HG03135 (cell line): ENCODE measurements at regions not wholly inside any gene's neighbourhood (a gene's known extent, or its start where the extent isn't known, plus 50 kb on each side); places are given as distances from the start of the nearest gene placed in this dataset.
A peak's percentile ranks its signal among the peaks of the same experiment; 100 is the strongest.
"Not testable (repeated sequence)": the region's sequence is repeated elsewhere in the genome, so short reads cannot be mapped to it uniquely, and the experiment has no call there.

Experiments
- ATAC-seq: cut with Tn5 transposase; IDR thresholded peaks from one replicate; pipeline ENCODE4 v1.9.1; 2021; ENCODE audit warnings: mild to moderate bottlenecking, moderate library complexity; ENCODE audit not compliant: unreplicated experiment

DNA sequence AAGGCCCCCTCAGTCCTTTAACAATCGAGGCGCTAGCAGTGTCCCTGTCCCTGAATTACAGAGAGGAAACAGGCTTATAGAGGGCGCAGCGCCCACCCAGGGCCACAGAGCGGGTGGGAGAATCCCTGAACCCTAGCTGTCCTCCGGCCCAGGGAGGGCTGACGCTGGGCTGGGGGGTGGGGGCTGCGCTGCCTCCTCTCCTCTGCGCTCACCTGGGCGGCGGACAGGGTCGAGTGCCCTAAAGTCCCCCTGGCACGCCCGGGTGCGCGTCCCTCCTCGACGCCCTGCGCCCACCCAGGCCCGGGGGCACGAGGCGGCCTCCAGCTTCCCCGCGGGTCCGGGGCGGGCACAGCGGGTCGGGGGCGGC, 200.4 kb upstream of the N4BP1 start:
- ATAC-seq, result no peak

DNA sequence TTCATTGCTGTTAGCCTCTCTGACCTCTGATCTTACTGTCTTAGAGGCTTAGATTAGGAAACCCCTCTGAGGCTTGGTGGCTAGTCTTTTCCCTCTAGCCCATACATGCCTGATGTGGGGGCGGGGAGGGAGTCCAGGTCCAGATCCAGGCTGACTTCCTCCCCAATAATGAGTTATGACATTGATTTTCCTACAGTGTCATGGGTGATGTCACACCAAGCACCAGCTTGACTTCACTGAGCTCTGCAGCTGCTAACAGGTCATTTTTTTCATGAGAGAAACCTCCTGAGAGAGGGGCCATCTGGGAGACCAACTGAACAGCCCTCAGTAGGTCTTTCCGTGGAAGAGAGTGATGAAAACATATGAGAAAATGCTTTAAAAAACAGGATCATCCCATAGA, 180.2 kb upstream of the N4BP1 start:
- ATAC-seq, result no peak

DNA sequence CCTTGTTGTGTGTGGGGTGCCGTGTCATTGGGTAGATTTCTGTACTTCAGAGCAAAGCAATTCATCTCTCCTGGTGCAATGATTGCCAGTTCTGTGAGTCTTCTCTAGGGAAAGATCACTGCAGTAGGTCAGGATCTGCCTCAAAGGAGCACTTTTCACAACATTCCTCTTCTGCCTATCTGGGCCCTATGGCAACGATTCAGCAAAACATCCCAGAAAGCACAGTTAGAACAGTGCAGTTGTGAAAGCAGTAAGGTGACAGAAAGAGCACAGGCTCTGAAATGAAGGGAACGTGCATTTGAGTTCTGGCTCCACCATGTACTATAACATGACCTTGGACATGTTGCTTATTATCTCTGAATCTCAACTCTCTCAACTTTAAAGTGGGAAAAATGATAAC, 178.5 kb upstream of the N4BP1 start:
- no peak for ATAC-seq

DNA sequence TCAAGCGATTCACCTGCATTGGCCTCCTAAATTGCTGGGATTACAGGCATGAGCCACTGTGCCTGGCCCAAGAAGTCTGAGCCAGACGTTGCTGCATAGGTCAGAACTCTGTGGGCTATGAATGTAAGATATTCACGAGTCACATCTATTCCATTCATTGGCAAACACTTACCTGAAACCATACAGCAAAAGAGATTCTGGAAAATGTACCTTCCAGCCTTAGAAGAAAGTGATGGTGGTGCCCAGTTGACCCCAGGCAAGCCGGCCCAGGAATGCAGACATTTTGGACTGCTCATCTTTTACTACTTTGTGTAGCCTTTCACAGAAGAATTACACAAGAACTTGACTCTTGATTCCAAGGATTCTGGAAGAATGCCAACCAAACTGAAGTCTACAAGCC, 135.6 kb upstream of the N4BP1 start:
- ATAC-seq, result no peak

DNA sequence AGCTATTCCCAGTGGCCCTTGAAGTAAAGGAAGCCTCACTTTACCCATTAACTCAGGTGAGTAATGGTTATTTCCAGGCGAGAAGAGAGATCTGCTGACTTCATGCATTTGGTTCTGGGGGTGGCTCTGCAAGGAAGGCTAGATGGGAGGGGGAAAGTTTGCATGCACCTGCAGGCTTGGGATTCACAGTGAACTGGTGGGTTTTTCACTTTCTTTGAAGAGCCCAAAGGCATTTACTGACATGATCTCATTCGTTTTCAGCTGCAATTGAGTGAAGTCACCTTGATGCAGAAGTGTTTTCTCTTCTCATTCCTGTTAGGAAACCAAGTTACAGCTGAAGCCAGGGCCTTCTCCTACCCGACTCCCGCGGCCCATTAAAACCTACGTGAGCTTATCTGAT, 131.0 kb upstream of the N4BP1 start:
- ATAC-seq, result no peak

DNA sequence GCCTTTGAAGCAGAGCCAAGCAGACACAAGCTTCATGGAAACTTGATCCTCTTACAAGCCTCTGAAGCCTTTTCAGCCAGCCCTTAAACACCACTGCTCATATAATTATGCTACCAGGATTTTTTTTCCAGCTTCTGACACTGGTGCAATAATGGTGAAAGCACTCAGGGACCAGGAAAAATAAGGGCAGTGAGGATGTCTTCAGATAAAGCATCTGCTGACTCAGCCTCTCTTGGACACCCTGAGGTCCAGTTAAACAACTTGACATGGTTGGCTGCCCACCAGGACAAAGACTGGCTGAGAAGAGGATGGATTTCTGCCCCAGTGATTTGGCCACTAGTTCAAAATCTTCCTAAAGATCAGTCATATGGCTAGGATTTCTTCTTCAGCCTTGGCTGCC, 124.2 kb upstream of the N4BP1 start:
- ATAC-seq, result no peak

DNA sequence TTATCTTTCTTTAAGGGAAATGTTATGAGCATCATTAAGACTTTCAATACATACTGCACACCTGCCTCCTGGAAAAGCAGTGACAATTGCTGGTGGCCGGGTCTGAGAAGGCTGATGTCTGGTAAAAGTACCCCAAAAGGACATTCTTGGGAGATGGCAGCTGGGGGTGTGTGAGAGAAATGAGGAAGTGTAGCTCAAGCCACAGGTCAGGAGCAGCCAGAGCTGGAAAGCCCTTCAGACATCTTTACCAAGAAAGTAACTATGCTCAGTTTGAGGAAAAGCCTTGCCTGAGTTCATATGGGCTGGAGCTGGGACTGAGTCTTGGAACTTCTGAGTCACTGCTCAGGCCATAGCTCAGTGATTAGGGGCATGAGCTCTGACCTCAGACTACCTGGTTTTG, 94.7 kb upstream of the N4BP1 start:
- no peak for ATAC-seq

DNA sequence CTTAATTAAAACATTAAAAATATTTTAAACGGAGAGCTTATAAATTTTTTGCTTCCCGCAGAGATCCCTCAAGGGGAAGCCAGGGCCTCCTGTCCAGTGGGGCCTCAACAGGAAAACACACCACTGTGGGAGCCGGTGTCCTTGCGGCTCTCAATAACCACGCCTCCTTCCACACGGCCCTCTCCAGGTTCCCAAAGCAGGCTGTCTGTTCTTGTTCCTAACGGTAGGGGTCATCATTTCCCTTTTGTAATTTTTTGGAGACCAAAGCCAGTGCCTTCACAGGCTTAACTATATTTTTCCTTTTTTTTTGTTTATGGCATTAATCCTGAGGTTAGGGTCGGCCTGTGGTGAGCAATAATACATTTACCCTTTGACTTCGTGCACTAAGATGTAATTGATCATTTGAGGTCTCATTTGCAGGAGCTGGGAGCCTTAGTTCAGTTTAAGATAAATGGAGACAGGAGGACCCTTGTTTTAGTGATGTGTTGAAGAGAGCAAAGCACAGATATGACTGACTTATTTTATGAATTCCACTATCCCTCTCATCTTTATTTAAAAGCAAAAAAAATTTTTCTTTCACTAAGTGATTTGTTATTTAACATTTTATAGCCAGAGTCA, 77.5 kb upstream of the N4BP1 start:
- peak; percentile 77 for ATAC-seq

DNA sequence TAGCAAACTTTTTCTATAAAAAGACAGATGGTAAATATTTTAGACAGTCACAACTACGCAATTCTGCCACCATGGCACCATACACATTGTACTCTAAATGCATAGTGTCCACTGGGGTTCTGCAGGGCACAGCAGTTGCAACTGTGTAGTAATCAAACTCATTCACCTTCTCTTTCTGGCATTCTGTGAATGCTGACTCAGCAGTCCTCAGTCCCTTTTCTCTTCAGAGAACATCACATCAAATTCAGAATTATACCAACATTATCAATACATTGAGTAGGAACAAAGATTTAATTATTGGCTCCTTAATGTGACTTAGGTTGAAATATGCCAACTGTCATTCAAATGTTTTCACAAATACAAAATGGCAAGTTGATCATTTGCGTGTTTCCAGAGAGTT, 74.2 kb upstream of the N4BP1 start:
- ATAC-seq, result no peak

DNA sequence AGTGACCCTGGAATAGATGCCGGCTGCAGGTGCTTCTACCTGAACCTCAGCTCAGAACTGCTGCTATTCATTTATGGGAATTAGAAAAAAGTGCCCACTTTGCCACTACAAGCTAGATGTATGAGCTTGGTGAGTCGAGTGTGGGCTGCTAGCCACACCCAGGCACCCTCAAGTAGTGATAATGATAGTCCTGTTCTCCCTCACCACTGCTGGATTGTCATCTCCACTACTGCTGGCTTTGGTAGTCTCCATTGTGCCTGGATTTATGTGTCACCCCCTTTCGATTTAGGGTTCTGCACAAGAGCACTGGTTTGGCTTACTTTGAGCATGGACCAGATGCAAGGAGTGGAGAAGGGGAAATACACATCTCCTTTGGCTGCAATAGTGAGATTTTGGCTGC, 73.0 kb upstream of the N4BP1 start:
- ATAC-seq, result no peak

DNA sequence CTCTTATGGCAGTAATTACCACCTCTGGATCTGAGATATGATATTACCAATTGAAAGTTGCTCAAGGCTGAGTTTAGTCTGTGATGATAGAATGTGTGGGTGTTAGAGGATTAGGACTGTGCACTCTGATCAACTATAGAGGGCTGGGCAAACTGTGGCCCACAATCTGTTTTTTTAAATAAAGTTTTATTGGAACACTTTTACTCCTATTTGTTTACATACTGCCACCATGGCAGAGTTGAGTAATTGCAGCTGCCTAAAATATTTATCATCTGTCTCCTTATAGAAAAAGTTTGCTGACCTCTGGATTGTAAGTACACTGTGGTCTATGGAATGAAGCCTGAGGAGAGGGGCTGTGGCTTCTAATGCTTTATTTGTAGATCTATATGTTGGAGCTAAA, 71.5 kb upstream of the N4BP1 start:
- ATAC-seq, result no peak

DNA sequence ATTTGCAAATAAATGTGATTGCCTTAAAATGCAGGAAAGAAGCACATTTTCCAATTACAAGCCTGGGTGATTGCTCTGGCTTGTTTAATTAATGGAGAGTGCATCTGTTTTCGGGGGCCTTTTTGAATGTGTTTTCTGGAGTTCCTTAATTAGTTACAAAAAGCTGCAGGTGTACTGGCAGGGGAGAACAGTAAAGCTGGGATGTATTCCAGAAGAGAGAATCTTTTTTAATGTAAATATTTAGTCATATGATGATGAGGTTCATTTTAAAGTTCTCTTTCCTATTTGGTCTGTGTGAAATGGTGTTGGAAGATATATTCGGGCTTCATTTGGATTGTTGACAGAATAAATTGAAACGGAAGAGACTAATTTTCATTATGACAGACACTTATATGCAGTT, 70.9 kb upstream of the N4BP1 start:
- ATAC-seq, result no peak

DNA sequence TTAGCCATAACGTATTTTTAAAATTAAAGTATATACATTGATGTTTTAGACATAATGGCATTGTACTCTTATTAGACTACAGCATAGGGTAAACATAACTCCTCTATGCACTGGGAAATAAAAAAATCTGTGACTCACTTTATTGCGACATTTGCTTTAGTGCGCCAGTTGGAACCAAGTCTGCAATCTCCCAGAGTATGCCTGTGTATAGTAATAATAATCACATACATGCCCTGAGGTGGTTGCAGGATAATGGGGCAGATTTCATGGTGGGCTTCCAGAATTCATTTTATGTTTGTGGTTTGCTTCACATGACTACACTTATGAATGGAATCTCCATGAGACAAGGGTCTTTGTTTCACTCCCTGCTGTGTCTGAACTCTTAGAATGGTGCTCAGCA, 66.9 kb upstream of the N4BP1 start:
- no peak for ATAC-seq

DNA sequence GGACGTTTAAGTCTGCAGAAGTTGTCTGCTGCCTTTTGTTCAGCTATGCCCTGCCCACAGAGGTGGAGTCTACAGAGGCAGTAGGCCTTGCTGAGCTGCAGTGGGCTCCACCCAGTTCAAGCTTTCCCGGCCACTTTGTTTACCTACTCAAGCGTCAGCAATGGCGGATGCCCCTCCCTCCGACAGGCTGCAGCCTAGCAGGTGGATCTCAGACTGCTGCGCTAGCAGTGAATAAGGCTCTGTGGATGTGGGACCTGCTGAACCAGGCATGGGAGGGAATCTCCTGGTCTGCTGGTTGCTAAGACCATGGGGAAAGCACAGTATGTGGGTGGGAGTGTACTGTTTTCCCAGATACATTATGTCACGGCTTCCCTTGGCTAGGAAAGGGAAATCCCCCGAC, 58.2 kb upstream of the N4BP1 start:
- ATAC-seq, result not testable (repeated sequence)

DNA sequence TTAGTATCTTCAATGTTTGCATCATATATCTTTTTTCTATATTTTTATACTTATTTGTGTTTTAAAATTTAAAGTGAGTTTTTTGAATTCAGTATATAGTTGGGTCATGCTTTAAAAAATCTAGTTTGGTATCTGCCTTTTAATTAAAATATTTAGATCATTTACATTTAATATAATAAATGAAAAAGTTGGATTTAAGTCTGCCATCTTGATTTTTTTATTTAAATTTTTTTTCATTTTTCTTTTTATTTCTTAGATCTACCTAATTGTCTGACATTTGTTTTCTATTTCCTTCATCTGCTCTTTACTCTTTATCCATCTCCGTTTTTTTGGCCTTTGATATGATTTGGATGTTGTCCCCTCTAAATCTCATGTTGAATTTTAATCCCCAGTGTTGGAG, 50.0 kb upstream of the N4BP1 start:
- ATAC-seq, result no peak
